H1 (cell line): ENCODE measurements at regions not wholly inside any gene's neighbourhood (a gene's known extent, or its start where the extent isn't known, plus 50 kb on each side); places are given as distances from the start of the nearest gene placed in this dataset.
A peak's percentile ranks its signal among the peaks of the same experiment; 100 is the strongest.

Experiments used
- CTCF ChIA-PET: fragments of 300-600 bp; sonication (Branson Sonifier 250); formaldehyde crosslinking; loops from one replicate; lab custom pipeline; 2021; ENCODE audit not compliant: partially characterized antibody; lab: Charles Lee
- POLR2A ChIA-PET: fragments of 300-600 bp; sonication (Branson Sonifier 250); formaldehyde crosslinking; loops from one replicate; lab custom pipeline; 2021; ENCODE audit warnings: inconsistent platforms; ENCODE audit not compliant: partially characterized antibody; lab: Charles Lee
- DNase-seq, 2 experiments: peaks; one replicate each; pipeline versions ENCODE4 v3.0.0 to v3.0.0-alpha.2; 2010 to 2022; ENCODE audit warnings: low spot score in 2 of 2, low read depth in 1 of 2, mixed read lengths in 1 of 2
- FAIRE-seq: peaks from 2 replicates; lab custom pipeline; 2011; peaks lifted over from hg19 to GRCh38; lab: Jason Lieb, UNC
- H2AFZ ChIP-seq: 2 replicates; pipeline ENCODE4 v1.8.1; 2012; ENCODE audit warnings: low read length, inconsistent platforms
- H2AK5ac ChIP-seq: 2 replicates; pipeline ENCODE4 v1.6.1; 2013; ENCODE audit warnings: low read depth, low read length
- H2BK120ac ChIP-seq: replicated peaks from 2 replicates; pipeline ENCODE3; 2013; ENCODE audit warnings: low read depth, low read length, inconsistent platforms
- H2BK12ac ChIP-seq: 2 replicates; pipeline ENCODE4 v1.6.1; 2013; ENCODE audit warnings: low read depth, low read length
- H2BK15ac ChIP-seq: 2 replicates; pipeline ENCODE4 v1.6.1; 2013; ENCODE audit warnings: low read length
- H2BK20ac ChIP-seq: 2 replicates; pipeline ENCODE4 v1.6.1; 2013; ENCODE audit warnings: low read length
- H2BK5ac ChIP-seq: 2 replicates; pipeline ENCODE4 v1.6.1; 2013; ENCODE audit warnings: low read depth, low read length
- H3K14ac ChIP-seq: 2 replicates; pipeline ENCODE4 v1.6.1; 2013; ENCODE audit warnings: inconsistent platforms; ENCODE audit not compliant: insufficient read length
- H3K18ac ChIP-seq: 2 replicates; pipeline ENCODE4 v1.6.1; 2013; ENCODE audit warnings: low read length; ENCODE audit errors: extremely low read depth
- H3K23ac ChIP-seq: 2 replicates; pipeline ENCODE4 v1.6.1; 2013; ENCODE audit warnings: inconsistent platforms; ENCODE audit not compliant: insufficient read length
- H3K23me2 ChIP-seq: 2 replicates; pipeline ENCODE4 v1.6.1; 2013; ENCODE audit warnings: low read depth, low read length
- H3K27ac ChIP-seq: 2 replicates; pipeline ENCODE4 v1.6.1; 2011; ENCODE audit warnings: low read depth, low read length, inconsistent platforms
- H3K27me3 ChIP-seq, 4 experiments: replicated peaks in 1 of 4; 1 replicate in 1 of 4; 2 replicates in 3 of 4; pipeline versions ENCODE4 v1.6.1 to v1.8.1; 2011 to 2013; ENCODE audit warnings: low read length in 3 of 4, mild to moderate bottlenecking in 3 of 4, inconsistent platforms in 2 of 4, mixed read lengths in 2 of 4, moderate library complexity in 1 of 4; ENCODE audit not compliant: control insufficient read depth in 3 of 4, insufficient read depth in 3 of 4; ENCODE audit errors: extremely low read depth in 1 of 4
- H3K36me3 ChIP-seq, 4 experiments: 2 replicates each; pipeline versions ENCODE4 v1.6.1 to v1.8.1; 2011 to 2013; ENCODE audit warnings: mild to moderate bottlenecking in 4 of 4, low read length in 3 of 4, moderate library complexity in 2 of 4, control low read depth in 1 of 4, inconsistent platforms in 1 of 4; ENCODE audit not compliant: insufficient read depth in 4 of 4, control insufficient read depth in 2 of 4
- H3K4ac ChIP-seq: replicated peaks from 2 replicates; pipeline ENCODE3; 2013; ENCODE audit warnings: low read length, low read depth, mixed read lengths, inconsistent platforms; ENCODE audit not compliant: insufficient read length
- H3K4me1 ChIP-seq, 4 experiments: replicated peaks in 1 of 4; 1 replicate in 1 of 4; 2 replicates in 3 of 4; pipeline versions ENCODE4 v1.6.1 to v1.8.1; 2011 to 2013; ENCODE audit warnings: low read length in 3 of 4, inconsistent platforms in 2 of 4, mixed read lengths in 1 of 4; ENCODE audit not compliant: insufficient read depth in 4 of 4, control insufficient read depth in 3 of 4
- H3K4me2 ChIP-seq, 2 experiments: 2 replicates each; pipeline versions ENCODE4 v1.6.1 to v1.8.1; 2011 to 2013; ENCODE audit warnings: low read depth in 2 of 2, low read length in 2 of 2, control low read depth in 1 of 2, inconsistent platforms in 1 of 2, mild to moderate bottlenecking in 1 of 2; ENCODE audit not compliant: insufficient read depth in 1 of 2
- H3K4me3 ChIP-seq, 4 experiments: fragments of 200-600, 300-600 bp in 1 of 4; sonication (generic), shearing (Covaris generic), sonication (Bioruptor Twin) in 1 of 4; 2 replicates each; pipeline versions ENCODE4 v1.5.1 to v1.8.1; 2011 to 2016; ENCODE audit warnings: low read length in 4 of 4, low read depth in 3 of 4, control low read depth in 2 of 4, inconsistent platforms in 2 of 4, mild to moderate bottlenecking in 2 of 4, mixed read lengths in 1 of 4, moderate library complexity in 1 of 4; ENCODE audit not compliant: insufficient read depth in 2 of 4; ENCODE audit errors: extremely low read depth in 1 of 4
- H3K56ac ChIP-seq: replicated peaks from 2 replicates; pipeline ENCODE3; 2013; ENCODE audit warnings: low read depth, mild to moderate bottlenecking, mixed read lengths, low read length, inconsistent platforms; ENCODE audit not compliant: insufficient read length
- H3K79me1 ChIP-seq: 2 replicates; pipeline ENCODE4 v1.6.1; 2013; ENCODE audit warnings: low read depth, low read length, control low read depth
- H3K79me2 ChIP-seq, 2 experiments: 2 replicates each; pipeline versions ENCODE4 v1.6.1 to v1.8.1; 2012 to 2013; ENCODE audit warnings: low read length in 2 of 2, mild to moderate bottlenecking in 2 of 2, inconsistent platforms in 1 of 2; ENCODE audit not compliant: insufficient read depth in 2 of 2, control insufficient read depth in 1 of 2
- H3K9ac ChIP-seq, 4 experiments: replicated peaks in 1 of 4; 1 replicate in 1 of 4; 2 replicates in 3 of 4; pipeline versions ENCODE4 v1.6.1 to v1.8.1; 2011 to 2013; ENCODE audit warnings: low read depth in 3 of 4, low read length in 3 of 4, control low read depth in 2 of 4, mild to moderate bottlenecking in 2 of 4, moderate library complexity in 2 of 4, inconsistent platforms in 1 of 4; ENCODE audit errors: extremely low read depth in 1 of 4
- H3K9me3 ChIP-seq, 2 experiments: 2 replicates each; pipeline versions ENCODE4 v1.6.1 to v1.8.1; 2012 to 2013; ENCODE audit warnings: mild to moderate bottlenecking in 2 of 2, moderate library complexity in 2 of 2, control low read depth in 1 of 2, inconsistent platforms in 1 of 2, low read depth in 1 of 2, low read length in 1 of 2, mixed read lengths in 1 of 2; ENCODE audit not compliant: insufficient read depth in 2 of 2
- H4K20me1 ChIP-seq, 2 experiments: replicated peaks in 1 of 2; 2 replicates each; pipeline versions ENCODE3 to v1.8.1; 2011 to 2013; ENCODE audit warnings: inconsistent platforms in 2 of 2, low read length in 2 of 2, mild to moderate bottlenecking in 1 of 2; ENCODE audit not compliant: insufficient read depth in 2 of 2, control insufficient read depth in 1 of 2
- H4K5ac ChIP-seq: 2 replicates; pipeline ENCODE4 v1.6.1; 2013; ENCODE audit warnings: low read length, low read depth, mixed read lengths, inconsistent platforms; ENCODE audit not compliant: insufficient read length
- H4K8ac ChIP-seq: 2 replicates; pipeline ENCODE4 v1.8.0; 2013; ENCODE audit warnings: mild to moderate bottlenecking, moderate library complexity, low read length, inconsistent platforms; ENCODE audit not compliant: insufficient read depth; ENCODE audit errors: extremely low read depth
- H4K91ac ChIP-seq: replicated peaks from 2 replicates; pipeline ENCODE3; 2013; ENCODE audit warnings: low read length, mixed read lengths, inconsistent platforms; ENCODE audit not compliant: insufficient read length
- EP300 ChIP-seq, 2 experiments: IDR thresholded peaks; 1 replicate in 1 of 2; 2 replicates in 1 of 2; pipeline ENCODE4 v1.6.1; 2011 to 2012; ENCODE audit warnings: low read depth in 2 of 2, low read length in 2 of 2, mild to moderate bottlenecking in 2 of 2, borderline replicate concordance in 1 of 2, inconsistent platforms in 1 of 2, moderate library complexity in 1 of 2
- EZH2 ChIP-seq: fragments of 200-600 bp; sonication (generic); IDR thresholded peaks from 2 replicates; pipeline ENCODE4 v1.7.1; 2012; ENCODE audit warnings: low read depth, mild to moderate bottlenecking, moderate library complexity, low read length, inconsistent platforms; ENCODE audit not compliant: severe bottlenecking
- NRF1 ChIP-seq: IDR thresholded peaks from 2 replicates; pipeline ENCODE4 v1.6.1; 2011; ENCODE audit warnings: mild to moderate bottlenecking, low read depth, low read length, improper control_type of control experiment
- PHF8 ChIP-seq: fragments of 200-600 bp; sonication (generic); conservative IDR thresholded peaks from 2 replicates; pipeline ENCODE4 v1.7.1; 2012; ENCODE audit warnings: low read depth, mild to moderate bottlenecking, inconsistent platforms, low read length, moderate library complexity
- RBBP5 ChIP-seq: IDR thresholded peaks from 2 replicates; pipeline ENCODE4 v1.7.1; 2012; ENCODE audit warnings: low read depth, mild to moderate bottlenecking, inconsistent platforms, low read length, moderate library complexity, borderline replicate concordance
- RFX5 ChIP-seq: IDR thresholded peaks from 2 replicates; pipeline ENCODE4 v1.6.1; 2011; ENCODE audit warnings: low read depth, low read length, improper control_type of control experiment, borderline replicate concordance
- SP1 ChIP-seq: IDR thresholded peaks from 2 replicates; pipeline ENCODE4 v1.6.1; 2011; ENCODE audit warnings: low read depth, low read length
- SUZ12 ChIP-seq: fragments of 200-600 bp; sonication (generic); IDR thresholded peaks from 2 replicates; pipeline ENCODE4 v1.6.1; 2012; ENCODE audit warnings: mild to moderate bottlenecking, inconsistent platforms, low read length, moderate library complexity, mixed read lengths
- TAF7 ChIP-seq: optimal IDR thresholded peaks from 2 replicates; pipeline ENCODE3; 2011; ENCODE audit warnings: low read depth, mild to moderate bottlenecking, inconsistent platforms, low read length, moderate library complexity, borderline replicate concordance
- WGBS, 2 experiments: shearing (Covaris generic) in 1 of 2; methylation state at CpG; one replicate each; pipeline versions ENCODE4 v1.1.6 to v1.1.7; 2013 to 2015; ENCODE audit warnings: low lambda C conversion rate in 2 of 2, mixed read lengths in 2 of 2, inconsistent platforms in 1 of 2, low coverage in 1 of 2, missing lambda C conversion rate in 1 of 2; ENCODE audit not compliant: insufficient replicate concordance in 2 of 2, insufficient coverage in 1 of 2, insufficient read length in 1 of 2; ENCODE audit errors: extremely low coverage in 1 of 2, missing lambda C conversion rate in 1 of 2; 5-methylcytosine and 5-hydroxymethylcytosine counted together
- TF ChIP-seq, protein P1 (sequence below): IDR thresholded peaks from 2 replicates; pipeline ENCODE4 v1.6.1; 2012; ENCODE audit warnings: inconsistent platforms
- TF ChIP-seq, protein P2 (sequence below), 3 experiments: IDR thresholded peaks; 1 replicate in 2 of 3; 2 replicates in 1 of 3; pipeline versions ENCODE4 v1.5.1 to v1.6.1; 2011; ENCODE audit warnings: low read length in 3 of 3, mild to moderate bottlenecking in 3 of 3, inconsistent platforms in 2 of 3, low read depth in 1 of 3, moderate library complexity in 1 of 3; ENCODE audit not compliant: insufficient read depth in 1 of 3; ENCODE audit errors: control extremely low read depth in 1 of 3

GRCh38 chr4:106444557-106444956 is 76.0 kb upstream of the GIMD1 start:
- Histone ChIP-seq H3K4ac (no peak overlapping the region), H2AK5ac (no peak overlapping the region), H3K9me3 (peaks cover 0 to 6% of the 10 kb centered on the region in 2 experiments; a peak in 1 of 4 replicates), H4K8ac (no peak overlapping the region), H4K91ac (no peak overlapping the region), H3K4me2 (no peak overlapping the region), H3K79me1 (no peaks in the 10 kb centered on the region), H3K23ac (no peak overlapping the region), H4K20me1 (no peaks in the 10 kb centered on the region), H3K56ac (no peak overlapping the region), H3K23me2 (no peaks in the 10 kb centered on the region), H4K5ac (no peak overlapping the region), H3K27me3 (no peaks in the 10 kb centered on the region), H2BK12ac (no peak overlapping the region), H3K36me3 (no peaks in the 10 kb centered on the region), H3K4me1 (no peaks in the 10 kb centered on the region), H2BK120ac (no peak overlapping the region), H2AFZ (no peak overlapping the region), H3K9ac (no peak overlapping the region), H2BK15ac (no peak overlapping the region), H3K27ac (no peak overlapping the region), H3K18ac (no peak overlapping the region), H3K79me2 (no peaks in the 10 kb centered on the region), H3K14ac (no peak overlapping the region), H2BK5ac (no peak overlapping the region), H2BK20ac (no peak overlapping the region), H3K4me3 (no peak overlapping the region)
- POLR2A ChIA-PET, result no interaction called here
- DNase-seq (no peak), FAIRE-seq (peak; percentile 19)
- CTCF ChIA-PET, result interaction anchor here (1.3 kb wide), 1 partner anchor 19 kb away, joined by 3 read pairs; no protein-coding TSS in a partner anchor
- WGBS, 2 experiments, result 95 to 100% methylated on average over 1 to 2 of the region's 2 CpGs
- no peak for TF ChIP-seq SP1
- TF ChIP-seq NRF1, result no peak
- no peak for TF ChIP-seq SUZ12
- no peak for TF ChIP-seq EZH2
- TF ChIP-seq PHF8, result no peak
- TF ChIP-seq RFX5, result no peak
- TF ChIP-seq, protein P1, sequence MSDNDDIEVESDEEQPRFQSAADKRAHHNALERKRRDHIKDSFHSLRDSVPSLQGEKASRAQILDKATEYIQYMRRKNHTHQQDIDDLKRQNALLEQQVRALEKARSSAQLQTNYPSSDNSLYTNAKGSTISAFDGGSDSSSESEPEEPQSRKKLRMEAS, result no peak
- no peak for TF ChIP-seq EP300 (IDR thresholded peaks at IDR 0.05; ENCODE audit: borderline replicate concordance in 1 of 2, low read depth in 2 of 2, low read length in 2 of 2)
- no peak for TF ChIP-seq RBBP5
- TF ChIP-seq, protein P2, sequence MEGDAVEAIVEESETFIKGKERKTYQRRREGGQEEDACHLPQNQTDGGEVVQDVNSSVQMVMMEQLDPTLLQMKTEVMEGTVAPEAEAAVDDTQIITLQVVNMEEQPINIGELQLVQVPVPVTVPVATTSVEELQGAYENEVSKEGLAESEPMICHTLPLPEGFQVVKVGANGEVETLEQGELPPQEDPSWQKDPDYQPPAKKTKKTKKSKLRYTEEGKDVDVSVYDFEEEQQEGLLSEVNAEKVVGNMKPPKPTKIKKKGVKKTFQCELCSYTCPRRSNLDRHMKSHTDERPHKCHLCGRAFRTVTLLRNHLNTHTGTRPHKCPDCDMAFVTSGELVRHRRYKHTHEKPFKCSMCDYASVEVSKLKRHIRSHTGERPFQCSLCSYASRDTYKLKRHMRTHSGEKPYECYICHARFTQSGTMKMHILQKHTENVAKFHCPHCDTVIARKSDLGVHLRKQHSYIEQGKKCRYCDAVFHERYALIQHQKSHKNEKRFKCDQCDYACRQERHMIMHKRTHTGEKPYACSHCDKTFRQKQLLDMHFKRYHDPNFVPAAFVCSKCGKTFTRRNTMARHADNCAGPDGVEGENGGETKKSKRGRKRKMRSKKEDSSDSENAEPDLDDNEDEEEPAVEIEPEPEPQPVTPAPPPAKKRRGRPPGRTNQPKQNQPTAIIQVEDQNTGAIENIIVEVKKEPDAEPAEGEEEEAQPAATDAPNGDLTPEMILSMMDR (IDR thresholded peaks at IDR 0.05; ENCODE audit: control extremely low read depth in 1 of 3, insufficient read depth in 1 of 3, low read depth in 1 of 3, low read length in 3 of 3), result no peak
- no peak for TF ChIP-seq TAF7
